ENCODE measurements at regions not wholly inside any gene's neighbourhood (a gene's known extent, or its start where the extent isn't known, plus 50 kb on each side); places are given as distances from the start of the nearest gene placed in this dataset.

GRCh38 chr10:130739016-130739756 lies 572.3 kb downstream of the TCERG1L start:
- DNase-seq (ENCODE audit: low spot score): no peak
- no peak overlapping the region for H3K4me3 ChIP-seq (ENCODE audit: low read depth, low read length, poor library complexity, severe bottlenecking)
- no peaks in the 10 kb centered on the region for H3K9me3 ChIP-seq (ENCODE audit: low read depth, low read length, poor library complexity, severe bottlenecking)
- H3K4me1 ChIP-seq (ENCODE audit: insufficient read depth, low read length, poor library complexity, severe bottlenecking): no peaks in the 10 kb centered on the region
- intact Hi-C loops (cut with micrococcal nuclease; ENCODE audit: unreplicated experiment): no loop called here
- H3K27ac ChIP-seq (ENCODE audit: low read depth, low read length, poor library complexity, severe bottlenecking): no peak overlapping the region
- ChIA-PET POLR2A (ENCODE audit: low non-redundant PET) (no interaction called here), CTCF (no interaction called here)
- BruUV-seq (replicated peaks): no TSS peak
- no peaks in the 10 kb centered on the region for H3K27me3 ChIP-seq (replicated peaks; ENCODE audit: insufficient read depth, low read depth, low read length, poor library complexity)
- TF ChIP-seq EZH2 (IDR thresholded peaks at IDR 0.05; ENCODE audit: borderline replicate concordance, low read depth, low read length, poor library complexity, severe bottlenecking): no peak
- TF ChIP-seq, protein P1, sequence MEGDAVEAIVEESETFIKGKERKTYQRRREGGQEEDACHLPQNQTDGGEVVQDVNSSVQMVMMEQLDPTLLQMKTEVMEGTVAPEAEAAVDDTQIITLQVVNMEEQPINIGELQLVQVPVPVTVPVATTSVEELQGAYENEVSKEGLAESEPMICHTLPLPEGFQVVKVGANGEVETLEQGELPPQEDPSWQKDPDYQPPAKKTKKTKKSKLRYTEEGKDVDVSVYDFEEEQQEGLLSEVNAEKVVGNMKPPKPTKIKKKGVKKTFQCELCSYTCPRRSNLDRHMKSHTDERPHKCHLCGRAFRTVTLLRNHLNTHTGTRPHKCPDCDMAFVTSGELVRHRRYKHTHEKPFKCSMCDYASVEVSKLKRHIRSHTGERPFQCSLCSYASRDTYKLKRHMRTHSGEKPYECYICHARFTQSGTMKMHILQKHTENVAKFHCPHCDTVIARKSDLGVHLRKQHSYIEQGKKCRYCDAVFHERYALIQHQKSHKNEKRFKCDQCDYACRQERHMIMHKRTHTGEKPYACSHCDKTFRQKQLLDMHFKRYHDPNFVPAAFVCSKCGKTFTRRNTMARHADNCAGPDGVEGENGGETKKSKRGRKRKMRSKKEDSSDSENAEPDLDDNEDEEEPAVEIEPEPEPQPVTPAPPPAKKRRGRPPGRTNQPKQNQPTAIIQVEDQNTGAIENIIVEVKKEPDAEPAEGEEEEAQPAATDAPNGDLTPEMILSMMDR (conservative IDR thresholded peaks at IDR 0.05; ENCODE audit: low read depth, low read length): no peak
- H3K36me3 ChIP-seq (ENCODE audit: insufficient read depth, low read length, poor library complexity, severe bottlenecking): no peaks in the 10 kb centered on the region

GRCh38 chr10:130739757-130740145 lies 571.8 kb downstream of the TCERG1L start:
- POLR2A ChIA-PET (ENCODE audit: low non-redundant PET): no interaction called here
- H3K9me3 ChIP-seq (ENCODE audit: low read depth, low read length, poor library complexity, severe bottlenecking): no peaks in the 10 kb centered on the region
- BruUV-seq (replicated peaks): no TSS peak

GRCh38 chr10:130740166-130740565 lies 571.4 kb downstream of the TCERG1L start:
- H3K9me3 ChIP-seq (ENCODE audit: low read depth, low read length, poor library complexity, severe bottlenecking): no peaks in the 10 kb centered on the region
- no peaks in the 10 kb centered on the region for H3K4me1 ChIP-seq (ENCODE audit: insufficient read depth, low read length, poor library complexity, severe bottlenecking)
- no peaks in the 10 kb centered on the region for H3K36me3 ChIP-seq (ENCODE audit: insufficient read depth, low read length, poor library complexity, severe bottlenecking)
- intact Hi-C loops (cut with micrococcal nuclease; ENCODE audit: unreplicated experiment): no loop called here
- POLR2A ChIA-PET (ENCODE audit: low non-redundant PET): no interaction called here
- no peak for DNase-seq (ENCODE audit: low spot score)
- H3K27me3 ChIP-seq (replicated peaks; ENCODE audit: insufficient read depth, low read depth, low read length, poor library complexity): no peaks in the 10 kb centered on the region
- no peak overlapping the region for H3K27ac ChIP-seq (ENCODE audit: low read depth, low read length, poor library complexity, severe bottlenecking)
- no TSS peak for BruUV-seq (replicated peaks)
- CTCF ChIA-PET: no interaction called here
- TF ChIP-seq, protein P1 (conservative IDR thresholded peaks at IDR 0.05; ENCODE audit: low read depth, low read length): no peak
- TF ChIP-seq EZH2 (IDR thresholded peaks at IDR 0.05; ENCODE audit: borderline replicate concordance, low read depth, low read length, poor library complexity, severe bottlenecking): no peak
- no peak overlapping the region for H3K4me3 ChIP-seq (ENCODE audit: low read depth, low read length, poor library complexity, severe bottlenecking)

More at GRCh38 chr10:130739757-130740145, 571.8 kb downstream of the TCERG1L start:
- Histone ChIP-seq H3K4me3 (ENCODE audit: low read depth, low read length, poor library complexity, severe bottlenecking) (no peak overlapping the region), H3K36me3 (ENCODE audit: insufficient read depth, low read length, poor library complexity, severe bottlenecking) (no peaks in the 10 kb centered on the region), H3K27ac (ENCODE audit: low read depth, low read length, poor library complexity, severe bottlenecking) (no peak overlapping the region), H3K27me3 (replicated peaks; ENCODE audit: insufficient read depth, low read depth, low read length, poor library complexity) (no peaks in the 10 kb centered on the region), H3K4me1 (ENCODE audit: insufficient read depth, low read length, poor library complexity, severe bottlenecking) (no peaks in the 10 kb centered on the region)
- CTCF ChIA-PET: no interaction called here
- intact Hi-C loops (cut with micrococcal nuclease; ENCODE audit: unreplicated experiment): no loop called here
- DNase-seq (ENCODE audit: low spot score): no peak
- no peak for TF ChIP-seq EZH2 (IDR thresholded peaks at IDR 0.05; ENCODE audit: borderline replicate concordance, low read depth, low read length, poor library complexity, severe bottlenecking)
- TF ChIP-seq, protein P1 (conservative IDR thresholded peaks at IDR 0.05; ENCODE audit: low read depth, low read length): no peak

Data from A673 (cell line).